Right ventricle myocardium superior (tissue), 1 donor: ENCODE measurements at regions not wholly inside any gene's neighbourhood (a gene's known extent, or its start where the extent isn't known, plus 50 kb on each side); places are given as distances from the start of the nearest gene placed in this dataset.

Source experiments
- ATAC-seq: fragments of 200-7000 bp; cut with Tn5 transposase; one replicate; pipeline ENCODE4 v1.9.1; 2020; ENCODE audit warnings: mild to moderate bottlenecking; ENCODE audit not compliant: poor library complexity
- DNase-seq: peaks from one replicate; pipeline ENCODE4 v3.0.0-alpha.2; 2020
- intact Hi-C: fragments of 100-400 bp; cut with DNase I; formaldehyde crosslinking; loops from one replicate; pipeline ENCODE4 v1.11.2; 2022
- donor health status: DM: no; HTN: yes; CAD: no; lungs with severe emphysema.

DNA sequence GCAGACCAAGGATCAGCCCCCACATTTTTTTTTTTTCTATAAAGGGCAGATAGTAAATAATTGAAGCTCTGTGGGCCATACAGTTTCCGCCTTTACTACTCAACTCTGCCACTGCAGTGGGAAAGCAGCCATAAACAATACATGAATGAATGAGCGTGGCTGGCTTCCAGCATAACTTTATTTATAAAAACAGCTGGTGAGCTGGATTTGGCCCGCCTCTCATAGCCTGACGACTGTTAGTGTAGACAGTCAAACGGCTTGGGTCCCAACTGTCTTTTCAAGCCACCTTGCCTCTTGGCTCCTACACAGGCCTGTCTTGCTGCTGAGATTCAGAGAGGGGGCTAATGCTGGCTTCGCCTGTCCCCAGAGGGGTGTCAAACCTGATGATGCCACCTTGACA lies 169.8 kb upstream of the GPR26 start:
- DNase-seq (no peak), ATAC-seq (no peak)
- intact Hi-C loops = no loop called here

DNA sequence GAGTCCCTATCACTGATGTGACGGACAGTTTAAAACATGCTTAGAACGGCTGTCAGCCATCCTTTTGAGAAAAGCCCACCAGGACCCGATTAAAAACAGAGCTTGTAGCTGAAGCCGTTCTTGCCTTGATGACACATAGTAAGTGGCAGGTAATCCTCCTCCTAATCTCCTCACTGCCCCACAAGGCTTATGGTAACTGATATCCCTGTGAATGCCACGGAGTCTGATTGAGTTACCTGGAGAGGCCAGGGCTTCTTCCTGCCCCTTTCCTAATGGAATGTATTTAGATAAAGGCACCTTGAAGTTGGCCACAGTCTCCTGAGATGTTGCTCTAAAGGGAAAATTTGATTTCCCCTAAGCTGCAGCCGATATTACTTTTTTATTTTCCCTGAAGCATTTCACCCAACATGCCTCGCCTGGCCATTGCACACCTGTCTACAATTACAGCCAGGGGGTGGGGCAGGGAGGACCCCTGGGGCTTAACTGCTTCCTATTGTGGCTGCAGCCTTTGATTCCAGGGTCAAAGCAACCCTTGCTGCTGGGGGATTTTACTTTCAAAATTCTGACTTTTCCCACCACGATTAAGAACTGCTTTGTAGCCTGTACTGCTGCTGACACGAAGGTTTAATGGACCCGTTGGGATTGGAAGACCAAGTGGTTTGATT lies 169.0 kb upstream of the GPR26 start:
- DNase-seq (no peak), ATAC-seq (no peak)
- intact Hi-C loops = no loop called here

GRCh38 chr10:123500110-123500509 lies 166.0 kb upstream of the GPR26 start:
- intact Hi-C loops = no loop called here
- DNase-seq (no peak), ATAC-seq (no peak)

DNA sequence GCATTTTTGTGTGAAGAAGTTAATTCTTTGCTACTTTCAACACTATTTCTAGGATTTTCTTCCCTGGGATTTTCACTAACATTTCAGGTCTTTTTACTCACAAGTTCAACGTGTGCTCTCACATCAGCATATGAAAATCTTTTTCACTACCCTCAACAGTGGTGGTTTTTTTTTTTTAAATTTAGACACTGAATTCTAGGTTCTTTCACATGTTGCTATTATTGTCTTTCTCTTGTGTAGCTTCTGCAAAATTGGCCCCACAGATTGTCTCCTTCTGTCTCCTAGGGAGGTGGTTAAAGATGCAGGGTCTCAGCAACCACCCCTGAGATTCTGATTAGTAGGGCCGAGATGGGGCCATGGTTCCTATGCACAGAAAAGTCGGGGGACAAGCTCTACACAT lies 165.0 kb upstream of the GPR26 start:
- ATAC-seq (no peak), DNase-seq (no peak)
- intact Hi-C loops = no loop called here

- intact Hi-C loops = no loop called here
- DNase-seq (no peak), ATAC-seq (no peak)
Observed at GRCh38 chr10:123502983-123503382, 163.2 kb upstream of the GPR26 start.

DNA sequence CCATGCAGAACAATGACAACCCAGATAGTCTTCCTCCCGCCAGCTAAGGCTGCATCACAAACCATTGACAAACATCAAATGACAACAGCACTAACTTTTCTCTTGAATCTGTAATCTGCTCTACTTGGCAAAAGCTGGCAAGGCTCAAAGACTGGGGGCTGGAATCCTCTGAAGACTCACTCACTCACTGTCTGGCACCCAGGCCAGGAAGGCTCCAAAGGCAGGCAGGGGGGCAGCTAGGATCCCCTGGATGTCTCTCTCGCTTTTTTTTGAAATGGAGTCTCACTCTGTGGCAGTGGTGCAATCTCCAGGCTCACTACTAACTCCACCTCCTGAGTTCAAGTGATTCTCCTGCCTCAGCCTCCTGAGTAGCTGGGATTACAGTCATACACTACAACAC lies 159.7 kb upstream of the GPR26 start:
- intact Hi-C loops = no loop called here
- ATAC-seq = no peak
- no peak for DNase-seq

DNA sequence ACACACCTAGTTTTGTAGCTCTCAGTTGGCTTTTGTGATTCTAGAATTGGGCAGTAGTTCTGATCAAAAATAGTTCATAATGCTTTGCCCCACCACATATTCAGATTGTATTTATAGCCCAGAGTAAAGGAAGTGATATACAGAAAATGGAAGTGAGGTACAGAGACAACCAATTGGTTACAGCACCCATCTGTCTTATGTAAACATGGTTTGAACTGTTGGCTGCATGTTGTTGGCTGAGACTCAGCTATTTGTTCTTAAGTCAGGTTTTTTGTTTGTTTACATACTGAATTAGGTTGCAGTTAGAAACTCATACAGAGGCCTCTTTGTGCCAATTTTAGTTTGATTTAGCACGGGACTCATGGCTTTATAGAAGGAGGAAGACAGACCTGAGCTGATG lies 158.9 kb upstream of the GPR26 start:
- ATAC-seq (no peak), DNase-seq (no peak)
- intact Hi-C loops = no loop called here

DNA sequence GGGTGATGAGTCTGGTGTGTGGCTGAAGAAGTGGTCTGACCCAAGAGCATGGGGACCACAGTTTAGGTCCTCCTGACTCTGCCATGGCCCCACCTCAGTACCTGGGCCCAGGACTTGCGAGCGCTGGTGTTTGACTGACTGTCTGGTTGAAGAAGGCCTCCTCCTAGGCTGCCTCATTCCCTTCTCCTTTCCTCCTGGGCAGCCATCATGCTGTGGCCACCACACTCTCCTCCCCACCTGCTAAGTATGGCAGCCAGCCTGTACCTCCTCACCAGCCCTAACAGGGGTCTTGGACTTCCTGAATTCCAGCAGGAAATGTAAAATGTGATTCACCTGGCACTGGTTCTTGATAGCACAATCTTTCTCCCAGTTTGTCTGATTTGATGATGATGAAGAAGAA lies 156.8 kb upstream of the GPR26 start:
- DNase-seq (no peak), ATAC-seq (no peak)
- intact Hi-C loops = no loop called here

GRCh38 chr10:123512901-123513775 lies 153.0 kb upstream of the GPR26 start:
- intact Hi-C loops = no loop called here
- DNase-seq = no peak
- no peak for ATAC-seq

DNA sequence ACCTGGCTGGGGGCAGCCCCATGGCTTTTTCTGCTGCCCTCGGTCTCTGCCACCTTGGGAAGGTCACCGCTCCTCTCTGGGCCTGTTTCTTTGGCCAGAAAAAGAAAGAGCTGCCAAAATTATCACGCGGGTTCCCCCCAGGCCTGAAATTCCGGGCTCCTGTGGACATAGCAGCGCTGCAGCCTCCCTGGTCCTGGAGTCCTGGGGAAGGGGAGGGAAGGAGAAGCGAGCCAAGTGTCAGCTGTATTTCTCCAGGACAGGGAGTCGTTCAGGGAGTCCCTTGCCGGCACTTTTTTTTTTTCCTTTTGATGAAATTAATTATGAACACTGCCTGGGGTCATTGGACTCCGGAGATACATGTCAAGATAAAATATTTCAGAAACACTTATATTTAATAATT lies 152.3 kb upstream of the GPR26 start:
- ATAC-seq (no peak), DNase-seq (no peak)
- intact Hi-C loops = no loop called here

DNA sequence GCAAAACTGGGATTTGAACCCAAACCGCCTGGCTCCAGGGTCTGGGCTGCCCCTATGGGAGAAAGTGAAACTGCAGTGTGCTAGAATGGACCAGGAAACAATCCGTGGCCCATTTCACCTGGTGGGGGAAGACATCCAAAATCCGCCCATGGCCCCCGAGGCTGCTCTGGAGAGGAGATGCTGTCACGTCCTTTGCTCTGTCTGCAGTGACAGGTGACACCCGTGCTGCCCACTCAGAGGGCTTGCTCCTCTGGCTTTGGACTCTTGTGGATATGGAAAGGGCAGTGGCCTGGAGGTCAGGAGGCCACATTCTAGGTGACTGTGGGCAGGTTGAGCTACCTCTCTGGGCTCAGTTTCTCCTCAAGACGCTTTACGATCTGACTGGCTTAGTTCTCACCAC lies 151.2 kb upstream of the GPR26 start:
- intact Hi-C loops = no loop called here
- DNase-seq = no peak
- ATAC-seq = no peak

DNA sequence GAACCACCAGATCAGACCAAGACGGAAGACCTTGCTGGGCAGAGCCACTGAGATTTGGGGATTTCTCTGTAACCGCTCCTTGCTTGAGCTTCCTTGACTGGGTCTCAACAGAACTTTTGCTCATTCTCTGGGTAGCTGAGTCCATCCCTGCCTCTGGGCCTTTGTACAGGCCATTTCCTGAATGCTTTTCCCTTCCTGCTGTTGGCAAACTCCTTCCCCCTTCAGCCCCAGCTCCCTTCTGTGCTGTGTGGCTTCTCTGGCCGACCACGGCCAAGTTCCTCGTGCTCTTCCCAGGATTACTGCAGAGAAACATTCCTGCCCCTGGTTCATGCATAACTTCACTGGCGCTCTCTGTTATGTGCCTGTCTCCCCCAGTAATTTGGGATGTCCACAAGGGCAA lies 150.5 kb upstream of the GPR26 start:
- DNase-seq (no peak), ATAC-seq (no peak)
- intact Hi-C loops = no loop called here

GRCh38 chr10:123516291-123516690 lies 149.9 kb upstream of the GPR26 start:
- intact Hi-C loops = no loop called here

GRCh38 chr10:123517426-123517825 lies 148.7 kb upstream of the GPR26 start:
- DNase-seq (no peak), ATAC-seq (no peak)
- intact Hi-C loops = no loop called here

More at GRCh38 chr10:123516291-123516690, 149.9 kb upstream of the GPR26 start:
- DNase-seq (no peak), ATAC-seq (no peak)

DNA sequence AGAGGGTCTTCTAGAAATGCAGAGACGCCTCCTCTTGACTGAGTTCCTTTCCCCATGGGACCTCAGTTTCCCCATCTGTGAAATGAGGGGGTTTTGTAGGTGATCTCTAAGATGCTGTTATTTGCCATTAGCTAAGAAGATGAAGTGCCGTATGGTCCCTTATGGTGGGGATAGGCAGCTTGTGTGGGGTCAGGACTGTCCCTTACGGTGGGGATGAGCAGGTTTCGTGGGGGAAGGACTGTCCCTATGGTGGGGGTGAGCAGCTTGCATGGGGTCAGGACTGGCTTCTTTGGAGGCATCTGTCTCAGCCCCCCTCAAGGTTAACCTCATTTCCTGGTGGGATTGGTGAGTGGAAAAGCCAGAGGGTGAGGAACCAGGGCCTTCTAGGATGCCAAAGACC lies 148.3 kb upstream of the GPR26 start:
- intact Hi-C loops = no loop called here
- DNase-seq = no peak
- ATAC-seq = no peak

GRCh38 chr10:123518765-123519164 lies 147.4 kb upstream of the GPR26 start:
- intact Hi-C loops = no loop called here
- DNase-seq = no peak
- ATAC-seq = no peak

- DNase-seq = no peak
- intact Hi-C loops = no loop called here
- ATAC-seq = no peak
Observed at GRCh38 chr10:123519861-123520260, 146.3 kb upstream of the GPR26 start.

DNA sequence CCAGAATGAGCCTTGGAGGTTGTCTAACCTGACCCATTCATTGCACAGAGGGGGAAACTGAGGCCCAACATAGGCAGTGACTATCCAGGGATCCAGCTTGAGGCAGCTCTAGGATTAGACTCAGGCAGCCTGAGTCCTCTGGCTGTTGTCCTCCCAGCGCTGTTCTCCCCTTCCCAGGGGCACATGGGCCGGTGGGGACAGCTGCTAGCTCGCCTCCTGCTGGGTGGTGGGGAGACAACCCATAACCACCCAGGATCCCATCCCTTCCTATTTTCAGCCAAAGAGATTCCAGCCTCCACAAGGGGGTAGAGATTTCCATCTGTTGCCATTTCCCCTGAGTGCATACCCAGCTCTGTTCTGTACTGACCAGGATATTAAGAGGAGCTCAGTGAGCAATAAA lies 145.1 kb upstream of the GPR26 start:
- DNase-seq (no peak), ATAC-seq (no peak)
- intact Hi-C loops = no loop called here

GRCh38 chr10:123521556-123521955 lies 144.6 kb upstream of the GPR26 start:
- no peak for ATAC-seq
- no peak for DNase-seq
- intact Hi-C loops = no loop called here

DNA sequence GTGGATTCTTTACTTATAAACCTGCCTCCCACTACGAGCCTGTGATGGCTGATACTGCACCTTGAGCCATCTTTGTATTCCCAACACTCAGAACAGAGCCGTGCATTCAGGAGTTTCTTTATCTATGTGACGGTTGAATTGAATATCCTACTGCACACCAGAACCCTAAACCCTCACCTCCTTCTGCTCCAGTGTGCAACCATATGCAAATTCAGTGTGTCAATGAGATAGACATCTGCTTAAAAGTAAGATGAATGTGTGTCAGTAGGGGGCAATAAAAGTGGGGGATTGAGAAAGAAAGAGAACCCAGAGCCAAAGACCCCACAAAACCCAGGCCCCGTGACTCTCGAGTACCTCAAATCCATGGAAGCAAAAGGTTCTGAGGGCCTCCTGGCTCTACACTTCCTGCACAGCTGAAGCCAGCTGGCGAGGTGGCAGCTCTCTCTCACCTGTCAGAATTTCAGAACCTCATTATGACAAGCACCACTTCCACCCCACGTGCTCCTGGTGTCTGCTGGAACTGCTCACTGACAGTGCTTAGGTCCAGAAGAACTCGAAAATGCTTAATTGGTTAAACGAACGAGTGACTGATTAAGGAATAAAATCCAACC lies 143.3 kb upstream of the GPR26 start:
- intact Hi-C loops = no loop called here
- DNase-seq (no peak), ATAC-seq (no peak)
